Mesenchymal stem cell (in vitro differentiated cells and primary cell): ENCODE measurements at regions not wholly inside any gene's neighbourhood (a gene's known extent, or its start where the extent isn't known, plus 50 kb on each side); places are given as distances from the start of the nearest gene placed in this dataset.

Experiments used
- DNase-seq: peaks from one replicate; pipeline ENCODE4 v3.0.0-alpha.2; 2013
- H2AFZ ChIP-seq: one replicate; pipeline ENCODE4 v1.6.1; 2013; ENCODE audit warnings: low read depth, mild to moderate bottlenecking, control low read depth, inconsistent platforms, low read length, moderate library complexity
- H2AK5ac ChIP-seq: 2 replicates; pipeline ENCODE4 v1.6.1; 2013; ENCODE audit warnings: low read length, moderate library complexity, mild to moderate bottlenecking, inconsistent platforms; ENCODE audit not compliant: severe bottlenecking
- H2BK120ac ChIP-seq: one replicate; pipeline ENCODE4 v1.6.1; 2013; ENCODE audit warnings: low read depth, mild to moderate bottlenecking, inconsistent platforms, low read length, moderate library complexity
- H2BK12ac ChIP-seq, 2 experiments: one replicate each; pipeline ENCODE4 v1.6.1; 2013; ENCODE audit warnings: inconsistent platforms in 2 of 2, low read length in 2 of 2, mild to moderate bottlenecking in 2 of 2, moderate library complexity in 2 of 2, control low read depth in 1 of 2
- H2BK15ac ChIP-seq: one replicate; pipeline ENCODE4 v1.6.1; 2013; ENCODE audit warnings: mild to moderate bottlenecking, low read depth, inconsistent platforms; ENCODE audit not compliant: poor library complexity, severe bottlenecking
- H2BK5ac ChIP-seq: 2 replicates; pipeline ENCODE4 v1.6.1; 2013; ENCODE audit warnings: low read depth, mild to moderate bottlenecking, low read length, control low read depth, inconsistent platforms; ENCODE audit not compliant: poor library complexity, severe bottlenecking
- H3K14ac ChIP-seq, 2 experiments: one replicate each; pipeline ENCODE4 v1.6.1; 2013; ENCODE audit warnings: inconsistent platforms in 2 of 2, low read length in 2 of 2, control low read depth in 1 of 2, mild to moderate bottlenecking in 1 of 2, moderate library complexity in 1 of 2
- H3K18ac ChIP-seq, 2 experiments: one replicate each; pipeline ENCODE4 v1.6.1; 2013; ENCODE audit warnings: inconsistent platforms in 2 of 2, low read length in 2 of 2, control low read depth in 1 of 2, low read depth in 1 of 2, mild to moderate bottlenecking in 1 of 2
- H3K23ac ChIP-seq, 2 experiments: one replicate each; pipeline ENCODE4 v1.6.1; 2013; ENCODE audit warnings: inconsistent platforms in 2 of 2, low read length in 2 of 2, mild to moderate bottlenecking in 2 of 2, moderate library complexity in 2 of 2, control low read depth in 1 of 2
- H3K27ac ChIP-seq: 2 replicates; pipeline ENCODE4 v1.5.1; 2013; ENCODE audit warnings: mild to moderate bottlenecking, moderate library complexity, low read length, control low read depth, inconsistent platforms; ENCODE audit not compliant: poor library complexity, severe bottlenecking
- H3K27me3 ChIP-seq, 2 experiments: 2 replicates each; pipeline versions ENCODE4 v1.6.1 to v1.7.0; 2013; ENCODE audit warnings: low read length in 2 of 2, mild to moderate bottlenecking in 2 of 2, moderate library complexity in 2 of 2, control low read depth in 1 of 2, inconsistent platforms in 1 of 2; ENCODE audit not compliant: control insufficient read depth in 1 of 2, insufficient read depth in 1 of 2
- H3K36me3 ChIP-seq, 2 experiments: 2 replicates each; pipeline versions ENCODE4 v1.6.1 to v1.7.0; 2013; ENCODE audit warnings: low read length in 2 of 2, control low read depth in 1 of 2, inconsistent platforms in 1 of 2, low read depth in 1 of 2, mild to moderate bottlenecking in 1 of 2; ENCODE audit not compliant: insufficient read depth in 2 of 2, control insufficient read depth in 1 of 2
- H3K4ac ChIP-seq, 2 experiments: one replicate each; pipeline ENCODE4 v1.6.1; 2013; ENCODE audit warnings: inconsistent platforms in 2 of 2, low read length in 2 of 2, mild to moderate bottlenecking in 2 of 2, moderate library complexity in 2 of 2, control low read depth in 1 of 2, low read depth in 1 of 2
- H3K4me1 ChIP-seq: 2 replicates; pipeline ENCODE4 v1.6.1; 2013; ENCODE audit warnings: low read depth, low read length, control low read depth; ENCODE audit not compliant: control insufficient read depth, insufficient read depth
- H3K4me2 ChIP-seq: 2 replicates; pipeline ENCODE4 v1.6.1; 2013; ENCODE audit warnings: low read length, mild to moderate bottlenecking, inconsistent platforms; ENCODE audit not compliant: poor library complexity, severe bottlenecking
- H3K4me3 ChIP-seq, 2 experiments: 2 replicates each; pipeline versions ENCODE4 v1.5.1 to v1.7.0; 2013; ENCODE audit warnings: low read length in 2 of 2, mild to moderate bottlenecking in 2 of 2, control low read depth in 1 of 2, low read depth in 1 of 2; ENCODE audit not compliant: insufficient read depth in 1 of 2
- H3K79me1 ChIP-seq: replicated peaks from 2 replicates; pipeline ENCODE4 v1.6.1; 2013; ENCODE audit warnings: mild to moderate bottlenecking, control low read depth, low read length, inconsistent platforms; ENCODE audit not compliant: poor library complexity, severe bottlenecking
- H3K9ac ChIP-seq: 2 replicates; pipeline ENCODE4 v1.7.0; 2013; ENCODE audit warnings: mild to moderate bottlenecking, low read length, moderate library complexity
- H3K9me3 ChIP-seq: 2 replicates; pipeline ENCODE4 v1.7.0; 2013; ENCODE audit warnings: mild to moderate bottlenecking, low read length; ENCODE audit not compliant: control insufficient read depth
- H4K8ac ChIP-seq: one replicate; pipeline ENCODE4 v1.6.1; 2013; ENCODE audit warnings: inconsistent platforms, mild to moderate bottlenecking, low read length, moderate library complexity
- H4K91ac ChIP-seq: one replicate; pipeline ENCODE4 v1.6.1; 2013; ENCODE audit warnings: mild to moderate bottlenecking, low read length, inconsistent platforms
- WGBS: methylation state at CpG from one replicate; pipeline ENCODE4 v1.1.7; 2013; ENCODE audit warnings: mixed read lengths; 5-methylcytosine and 5-hydroxymethylcytosine counted together

GRCh38 chr7:26590709-26591108 lies 273.7 kb downstream of the SKAP2 start:
- DNase-seq, result no peak
- Histone ChIP-seq H3K9me3 (no peaks in the 10 kb centered on the region), H3K14ac (no peak overlapping the region), H3K79me1 (no peaks in the 10 kb centered on the region), H3K36me3 (no peaks in the 10 kb centered on the region), H3K4me2 (no peak overlapping the region), H2BK5ac (no peak overlapping the region), H3K4me1 (no peaks in the 10 kb centered on the region), H4K8ac (no peak overlapping the region), H2BK12ac (no peak overlapping the region), H3K18ac (no peak overlapping the region), H2BK120ac (no peak overlapping the region), H2BK15ac (no peak overlapping the region), H3K23ac (no peak overlapping the region), H3K27me3 (peaks cover 80 to 85% of the 10 kb centered on the region in 2 experiments), H4K91ac (no peak overlapping the region), H3K27ac (no peak overlapping the region), H3K4ac (no peak overlapping the region), H2AK5ac (no peak overlapping the region), H3K4me3 (no peak overlapping the region), H3K9ac (no peak overlapping the region), H2AFZ (peak overlapping the region; percentile 15)
- WGBS, result 50% methylated on average over 1 of the region's 2 CpGs

GRCh38 chr7:26592011-26592410 lies 272.4 kb downstream of the SKAP2 start:
- no peak overlapping the region for H3K23ac ChIP-seq
- H3K4me3 ChIP-seq, result no peak overlapping the region
- H3K27ac ChIP-seq, result no peak overlapping the region
- no peak overlapping the region for H3K9ac ChIP-seq
- no peaks in the 10 kb centered on the region for H3K4me1 ChIP-seq
- DNase-seq, result no peak
- no peak overlapping the region for H3K4ac ChIP-seq
- H3K9me3 ChIP-seq, result no peaks in the 10 kb centered on the region
- no peak overlapping the region for H2BK12ac ChIP-seq
- H2BK15ac ChIP-seq, result no peak overlapping the region
- no peak overlapping the region for H2BK120ac ChIP-seq
- no peak overlapping the region for H2AK5ac ChIP-seq
- no peak overlapping the region for H4K8ac ChIP-seq
- H3K36me3 ChIP-seq, result no peaks in the 10 kb centered on the region
- H3K27me3 ChIP-seq, result peaks cover 71 to 87% of the 10 kb centered on the region in 2 experiments
- H4K91ac ChIP-seq, result no peak overlapping the region
- H3K14ac ChIP-seq, result no peak overlapping the region
- H3K4me2 ChIP-seq, result no peak overlapping the region
- H3K18ac ChIP-seq, result no peak overlapping the region
- no peak overlapping the region for H2BK5ac ChIP-seq
- H3K79me1 ChIP-seq, result no peaks in the 10 kb centered on the region
- no peak overlapping the region for H2AFZ ChIP-seq

- Histone ChIP-seq H2BK12ac (no peak overlapping the region), H3K9me3 (no peaks in the 10 kb centered on the region), H3K4ac (no peak overlapping the region), H3K23ac (no peak overlapping the region), H4K8ac (no peak overlapping the region), H2BK15ac (no peak overlapping the region), H3K27ac (no peak overlapping the region), H3K14ac (peak overlapping the region in 1 of 2 experiments; percentile 36), H3K18ac (no peak overlapping the region), H3K36me3 (no peaks in the 10 kb centered on the region), H3K4me1 (no peaks in the 10 kb centered on the region), H3K79me1 (no peaks in the 10 kb centered on the region), H3K4me2 (no peak overlapping the region), H2BK120ac (no peak overlapping the region), H4K91ac (no peak overlapping the region), H2BK5ac (no peak overlapping the region), H2AK5ac (no peak overlapping the region), H3K27me3 (peaks cover 61 to 81% of the 10 kb centered on the region in 2 experiments), H3K9ac (no peak overlapping the region), H2AFZ (no peak overlapping the region), H3K4me3 (no peak overlapping the region)
- DNase-seq, result no peak
- 73% methylated on average over 9 of the region's 9 CpGs for WGBS
Observed at GRCh38 chr7:26593393-26593792, 271.0 kb downstream of the SKAP2 start.

GRCh38 chr7:26593896-26594295 lies 270.5 kb downstream of the SKAP2 start:
- Histone ChIP-seq H3K9ac (no peak overlapping the region), H3K36me3 (no peaks in the 10 kb centered on the region), H2BK12ac (no peak overlapping the region), H3K14ac (no peak overlapping the region), H4K8ac (no peak overlapping the region), H2AK5ac (no peak overlapping the region), H4K91ac (no peak overlapping the region), H3K18ac (no peak overlapping the region), H2BK15ac (no peak overlapping the region), H3K23ac (no peak overlapping the region), H3K4ac (no peak overlapping the region), H2BK5ac (no peak overlapping the region), H3K27me3 (peaks cover 55 to 82% of the 10 kb centered on the region in 2 experiments), H3K4me1 (no peaks in the 10 kb centered on the region), H2AFZ (no peak overlapping the region), H3K27ac (no peak overlapping the region), H2BK120ac (no peak overlapping the region), H3K79me1 (no peaks in the 10 kb centered on the region), H3K4me3 (no peak overlapping the region), H3K9me3 (no peaks in the 10 kb centered on the region), H3K4me2 (no peak overlapping the region)
- DNase-seq, result no peak
- 100% methylated on average over 4 of the region's 5 CpGs for WGBS
